ENCODE measurements at regions not wholly inside any gene's neighbourhood (a gene's known extent, or its start where the extent isn't known, plus 50 kb on each side); places are given as distances from the start of the nearest gene placed in this dataset.

DNA sequence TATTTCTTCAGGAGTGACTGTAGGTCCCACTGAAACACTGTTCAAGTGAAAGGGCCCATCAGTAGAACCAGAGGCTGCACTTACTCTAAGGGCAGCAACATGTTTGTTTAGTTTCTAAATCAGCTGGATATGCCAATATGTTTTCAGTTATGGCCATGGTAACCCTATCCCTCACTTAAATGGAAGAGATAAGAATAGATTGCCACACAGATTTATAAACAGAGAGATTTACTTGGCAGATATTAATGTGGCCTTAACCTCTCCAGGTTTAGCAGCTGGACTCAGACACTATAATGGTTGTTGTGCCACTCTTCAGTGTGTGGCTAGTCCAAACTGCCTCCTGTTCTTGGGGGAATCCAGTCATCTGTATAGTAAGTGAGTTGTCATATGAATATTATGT, 354.1 kb downstream of the TEX13C start:
- H4K20me1 ChIP-seq (ENCODE audit: insufficient read depth, low read length) = no peaks in the 10 kb centered on the region
- no peak overlapping the region for H3K4me3 ChIP-seq (ENCODE audit: low read depth, low read length, poor library complexity, severe bottlenecking)
- no peaks in the 10 kb centered on the region for H3K4me1 ChIP-seq (ENCODE audit: insufficient read depth, low read length, severe bottlenecking)
- TF ChIP-seq EZH2 (IDR thresholded peaks at IDR 0.05; ENCODE audit: borderline replicate concordance, low read length) (no peak), CTCF (IDR thresholded peaks at IDR 0.05; ENCODE audit: low read length) (no peak)
- H3K4me2 ChIP-seq (ENCODE audit: low read length) = no peak overlapping the region
- H3K79me2 ChIP-seq (ENCODE audit: insufficient read depth, low read length) = no peaks in the 10 kb centered on the region
- H3K9me2 ChIP-seq (ENCODE audit: low read depth, low read length) = no peaks in the 10 kb centered on the region
- no peak overlapping the region for H2AFZ ChIP-seq (ENCODE audit: low read length)
- H3K36me3 ChIP-seq (ENCODE audit: insufficient read depth, low read length) = no peaks in the 10 kb centered on the region
- H3K9me3 ChIP-seq (ENCODE audit: low read length) = no peaks in the 10 kb centered on the region
- H3K27ac ChIP-seq (ENCODE audit: low read depth, low read length, poor library complexity, severe bottlenecking) = no peak overlapping the region
- H3K27me3 ChIP-seq (ENCODE audit: insufficient read depth, low read length) = no peaks in the 10 kb centered on the region
- H3F3A ChIP-seq (ENCODE audit: insufficient read depth, low read length) = no peaks in the 10 kb centered on the region
- no peak overlapping the region for H3K9ac ChIP-seq (ENCODE audit: low read length)

- H2AFZ ChIP-seq (ENCODE audit: low read length) = no peak overlapping the region
- no peaks in the 10 kb centered on the region for H3K36me3 ChIP-seq (ENCODE audit: insufficient read depth, low read length)
- no peaks in the 10 kb centered on the region for H3K79me2 ChIP-seq (ENCODE audit: insufficient read depth, low read length)
- no peaks in the 10 kb centered on the region for H3F3A ChIP-seq (ENCODE audit: insufficient read depth, low read length)
- no peaks in the 10 kb centered on the region for H3K27me3 ChIP-seq (ENCODE audit: insufficient read depth, low read length)
- H3K9me3 ChIP-seq (ENCODE audit: low read length) = no peaks in the 10 kb centered on the region
- TF ChIP-seq CTCF (IDR thresholded peaks at IDR 0.05; ENCODE audit: low read length) = no peak
- no peak for TF ChIP-seq EZH2 (IDR thresholded peaks at IDR 0.05; ENCODE audit: borderline replicate concordance, low read length)
- no peak overlapping the region for H3K4me2 ChIP-seq (ENCODE audit: low read length)
- no peaks in the 10 kb centered on the region for H3K9me2 ChIP-seq (ENCODE audit: low read depth, low read length)
- peaks cover 6% of the 10 kb centered on the region for H3K4me1 ChIP-seq (ENCODE audit: insufficient read depth, low read length, severe bottlenecking)
- H3K4me3 ChIP-seq (ENCODE audit: low read depth, low read length, poor library complexity, severe bottlenecking) = no peak overlapping the region
- H4K20me1 ChIP-seq (ENCODE audit: insufficient read depth, low read length) = no peaks in the 10 kb centered on the region
- no peak overlapping the region for H3K9ac ChIP-seq (ENCODE audit: low read length)
- no peak overlapping the region for H3K27ac ChIP-seq (ENCODE audit: low read depth, low read length, poor library complexity, severe bottlenecking)
Observed at GRCh38 chrX:125678258-125678657, 358.6 kb downstream of the TEX13C start.

GRCh38 chrX:125680366-125680765, 360.7 kb downstream of the TEX13C start:
- no peaks in the 10 kb centered on the region for H4K20me1 ChIP-seq (ENCODE audit: insufficient read depth, low read length)
- no peak overlapping the region for H3K27ac ChIP-seq (ENCODE audit: low read depth, low read length, poor library complexity, severe bottlenecking)
- no peaks in the 10 kb centered on the region for H3K9me3 ChIP-seq (ENCODE audit: low read length)
- H2AFZ ChIP-seq (ENCODE audit: low read length) = no peak overlapping the region
- peaks cover 6% of the 10 kb centered on the region for H3K4me1 ChIP-seq (ENCODE audit: insufficient read depth, low read length, severe bottlenecking)
- no peak overlapping the region for H3K9ac ChIP-seq (ENCODE audit: low read length)
- no peaks in the 10 kb centered on the region for H3K79me2 ChIP-seq (ENCODE audit: insufficient read depth, low read length)
- no peak overlapping the region for H3K4me2 ChIP-seq (ENCODE audit: low read length)
- no peak overlapping the region for H3K4me3 ChIP-seq (ENCODE audit: low read depth, low read length, poor library complexity, severe bottlenecking)
- no peaks in the 10 kb centered on the region for H3K9me2 ChIP-seq (ENCODE audit: low read depth, low read length)
- no peaks in the 10 kb centered on the region for H3F3A ChIP-seq (ENCODE audit: insufficient read depth, low read length)
- no peaks in the 10 kb centered on the region for H3K36me3 ChIP-seq (ENCODE audit: insufficient read depth, low read length)
- no peaks in the 10 kb centered on the region for H3K27me3 ChIP-seq (ENCODE audit: insufficient read depth, low read length)
- TF ChIP-seq CTCF (IDR thresholded peaks at IDR 0.05; ENCODE audit: low read length) (no peak), EZH2 (IDR thresholded peaks at IDR 0.05; ENCODE audit: borderline replicate concordance, low read length) (no peak)
